MM.1S (cell line): ENCODE measurements at regions not wholly inside any gene's neighbourhood (a gene's known extent, or its start where the extent isn't known, plus 50 kb on each side); places are given as distances from the start of the nearest gene placed in this dataset.

ENCODE experiments used
- EZH2 ChIP-seq: fragments of 300-600 bp; sonication (generic); optimal IDR thresholded peaks from 2 replicates; pipeline ENCODE3; 2017; ENCODE audit warnings: low read depth, mild to moderate bottlenecking, antibody characterized with exemption, low read length, mixed read lengths
- EZH2phosphoT487 ChIP-seq: fragments of 300-600 bp; sonication (generic); IDR thresholded peaks from 2 replicates; pipeline ENCODE4 v1.6.1; 2018; ENCODE audit warnings: antibody characterized with exemption, low read length
- TF ChIP-seq, protein P1 (sequence below): fragments of 300-600 bp; sonication (generic); IDR thresholded peaks from 2 replicates; pipeline ENCODE4 v1.5.1; 2016; ENCODE audit warnings: antibody characterized with exemption, low read length, mixed read lengths

DNA sequence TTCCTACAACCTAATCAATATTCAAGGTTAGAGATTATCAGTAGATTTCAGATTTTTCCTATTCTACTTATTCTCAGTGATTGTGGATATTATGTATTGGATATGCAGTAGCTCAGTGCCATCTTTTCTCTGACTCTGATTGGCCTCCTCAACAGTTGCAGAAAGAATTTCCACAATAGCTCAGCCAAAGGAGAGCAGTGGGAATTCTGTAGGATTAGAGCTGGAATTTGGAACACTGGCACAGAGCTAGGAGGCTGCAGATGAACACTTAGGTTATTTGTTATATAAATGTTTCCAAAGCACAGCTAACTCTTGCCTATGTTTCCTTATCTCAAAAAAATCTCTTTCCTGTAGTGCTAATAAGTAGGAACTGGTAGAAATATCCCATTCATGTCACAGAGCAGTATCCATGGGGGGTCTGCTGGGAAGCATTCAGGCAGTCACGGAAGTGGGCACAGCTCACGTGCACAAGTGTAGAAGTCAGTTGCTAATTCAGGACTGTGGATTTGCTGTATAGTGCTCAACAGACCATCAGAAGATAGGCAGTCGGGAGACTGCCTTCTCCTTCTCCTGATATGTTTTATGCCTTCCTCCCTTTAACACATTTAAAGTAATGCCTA is 116.2 kb upstream of the TMEM260 start:
- TF ChIP-seq, protein P1, sequence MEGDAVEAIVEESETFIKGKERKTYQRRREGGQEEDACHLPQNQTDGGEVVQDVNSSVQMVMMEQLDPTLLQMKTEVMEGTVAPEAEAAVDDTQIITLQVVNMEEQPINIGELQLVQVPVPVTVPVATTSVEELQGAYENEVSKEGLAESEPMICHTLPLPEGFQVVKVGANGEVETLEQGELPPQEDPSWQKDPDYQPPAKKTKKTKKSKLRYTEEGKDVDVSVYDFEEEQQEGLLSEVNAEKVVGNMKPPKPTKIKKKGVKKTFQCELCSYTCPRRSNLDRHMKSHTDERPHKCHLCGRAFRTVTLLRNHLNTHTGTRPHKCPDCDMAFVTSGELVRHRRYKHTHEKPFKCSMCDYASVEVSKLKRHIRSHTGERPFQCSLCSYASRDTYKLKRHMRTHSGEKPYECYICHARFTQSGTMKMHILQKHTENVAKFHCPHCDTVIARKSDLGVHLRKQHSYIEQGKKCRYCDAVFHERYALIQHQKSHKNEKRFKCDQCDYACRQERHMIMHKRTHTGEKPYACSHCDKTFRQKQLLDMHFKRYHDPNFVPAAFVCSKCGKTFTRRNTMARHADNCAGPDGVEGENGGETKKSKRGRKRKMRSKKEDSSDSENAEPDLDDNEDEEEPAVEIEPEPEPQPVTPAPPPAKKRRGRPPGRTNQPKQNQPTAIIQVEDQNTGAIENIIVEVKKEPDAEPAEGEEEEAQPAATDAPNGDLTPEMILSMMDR: no peak
- no peak for TF ChIP-seq EZH2phosphoT487
- no peak for TF ChIP-seq EZH2
